HG02840 (cell line): ENCODE measurements at regions not wholly inside any gene's neighbourhood (a gene's known extent, or its start where the extent isn't known, plus 50 kb on each side); places are given as distances from the start of the nearest gene placed in this dataset.
"Not testable (repeated sequence)": the region's sequence is repeated elsewhere in the genome, so short reads cannot be mapped to it uniquely, and the experiment has no call there.

Experiments
- ATAC-seq: cut with Tn5 transposase; IDR thresholded peaks from one replicate; pipeline ENCODE4 v1.9.1; 2021; ENCODE audit warnings: mild to moderate bottlenecking, moderate library complexity, moderate number of reproducible peaks; ENCODE audit not compliant: unreplicated experiment, low FRiP score

- no peak for ATAC-seq
Measured at GRCh38 chr22:22369964-22370270, 125.3 kb downstream of the VPREB1 start.

GRCh38 chr22:22371031-22371541 is 126.5 kb downstream of the VPREB1 start:
- no peak for ATAC-seq

GRCh38 chr22:22372086-22372485 is 127.5 kb downstream of the VPREB1 start:
- no peak for ATAC-seq

GRCh38 chr22:22374163-22374562 is 129.6 kb downstream of the VPREB1 start:
- no peak for ATAC-seq

GRCh38 chr22:22374579-22374978 is 130.0 kb downstream of the VPREB1 start:
- no peak for ATAC-seq

GRCh38 chr22:22375576-22376351 is 131.2 kb downstream of the VPREB1 start:
- no peak for ATAC-seq

- ATAC-seq, result no peak
Measured at GRCh38 chr22:22376352-22376706, 131.7 kb downstream of the VPREB1 start.

- not testable (repeated sequence) for ATAC-seq
Measured at GRCh38 chr22:22376884-22377283, 131.7 kb downstream of the ZNF280B start.

- ATAC-seq, result no peak
Measured at GRCh38 chr22:22377335-22377734, 131.2 kb downstream of the ZNF280B start.

GRCh38 chr22:22378446-22379415 is 129.8 kb downstream of the ZNF280B start:
- no peak for ATAC-seq

- ATAC-seq, result no peak
Measured at GRCh38 chr22:22380098-22381030, 128.2 kb downstream of the ZNF280B start.

GRCh38 chr22:22381292-22381691 is 127.2 kb downstream of the ZNF280B start:
- not testable (repeated sequence) for ATAC-seq

- no peak for ATAC-seq
Measured at GRCh38 chr22:22384267-22384666, 124.3 kb downstream of the ZNF280B start.

- no peak for ATAC-seq
Measured at GRCh38 chr22:22384668-22385244, 123.8 kb downstream of the ZNF280B start.

- ATAC-seq, result no peak
Measured at GRCh38 chr22:22386602-22387385, 121.7 kb downstream of the ZNF280B start.

- no peak for ATAC-seq
Measured at GRCh38 chr22:22387386-22387736, 121.2 kb downstream of the ZNF280B start.

GRCh38 chr22:22388090-22388489 is 120.5 kb downstream of the ZNF280B start:
- no peak for ATAC-seq

GRCh38 chr22:22388494-22388893 is 120.0 kb downstream of the ZNF280B start:
- no peak for ATAC-seq

GRCh38 chr22:22389467-22389866 is 119.1 kb downstream of the ZNF280B start:
- no peak for ATAC-seq
